Natural killer cell treated with Interleukin-12 subunit alpha and Interleukin-12 subunit beta and Interleukin-15 and Interleukin-18, amount 100 ng/mL, for 72 hours (primary cell): ENCODE measurements at regions not wholly inside any gene's neighbourhood (a gene's known extent, or its start where the extent isn't known, plus 50 kb on each side); places are given as distances from the start of the nearest gene placed in this dataset.

ENCODE experiments used
- ATAC-seq, 2 donors: fragments of 150-1000 bp; cut with Tn5 transposase in 1 of 2; sonication (Bioruptor Pico), chemical (Tn5 transposase) in 1 of 2; 2 replicates each; pipeline ENCODE4 v1.10.0; 2021
- DNase-seq: peaks from one replicate; pipeline ENCODE4 v3.0.0; 2022; ENCODE audit warnings: low spot score
- H3K27ac Mint-ChIP-seq, 2 donors: 1 replicate in 1 of 2; 2 replicates in 1 of 2; pipeline ENCODE4 v1.8.0; 2022; ENCODE audit warnings: mixed read lengths in 2 of 2, mild to moderate bottlenecking in 1 of 2, moderate library complexity in 1 of 2
- H3K27me3 Mint-ChIP-seq, 2 donors: 1 replicate in 1 of 2; 2 replicates in 1 of 2; pipeline ENCODE4 v1.8.0; 2022; ENCODE audit warnings: mixed read lengths in 2 of 2
- H3K36me3 Mint-ChIP-seq: one replicate; pipeline ENCODE4 v1.8.0; 2022; ENCODE audit warnings: mixed read lengths
- H3K4me1 Mint-ChIP-seq, 2 donors: 1 replicate in 1 of 2; 2 replicates in 1 of 2; pipeline ENCODE4 v1.8.0; 2022; ENCODE audit warnings: low read depth in 2 of 2, mixed read lengths in 2 of 2, mild to moderate bottlenecking in 1 of 2
- H3K4me3 Mint-ChIP-seq: one replicate; pipeline ENCODE4 v1.8.0; 2022; ENCODE audit warnings: mixed read lengths
- H3K9me3 Mint-ChIP-seq: 2 replicates; pipeline ENCODE4 v1.8.0; 2022; ENCODE audit warnings: mixed read lengths

DNA sequence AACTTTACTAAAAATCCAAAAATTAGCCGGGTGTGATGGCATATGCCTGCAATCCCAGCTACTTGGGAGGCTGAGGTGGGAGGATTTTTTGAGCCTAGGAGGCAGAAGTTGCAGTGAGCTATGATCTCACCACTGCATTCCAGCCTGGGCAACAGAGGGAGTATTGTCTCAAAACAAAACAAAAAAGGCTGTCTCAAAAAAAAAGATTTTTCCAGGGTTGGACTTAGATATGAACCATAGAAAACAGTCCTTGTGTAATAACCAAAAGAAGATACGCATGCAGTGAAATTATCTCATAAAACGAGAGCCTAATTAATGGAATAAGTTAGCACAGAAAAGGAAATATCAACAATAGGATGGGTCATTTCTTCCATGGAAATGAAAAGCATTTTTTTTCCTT is 320.4 kb upstream of the RASGRP1 start:
- DNase-seq (no peak), ATAC-seq (no peak)
- H3K36me3 Mint-ChIP-seq, result no peaks in the 10 kb centered on the region
- no peaks in the 10 kb centered on the region for H3K9me3 Mint-ChIP-seq
- no peaks in the 10 kb centered on the region for H3K4me1 Mint-ChIP-seq
- H3K27ac Mint-ChIP-seq, result no peak overlapping the region
- peaks cover 14 to 27% of the 10 kb centered on the region in 2 donors for H3K27me3 Mint-ChIP-seq
- no peak overlapping the region for H3K4me3 Mint-ChIP-seq

DNA sequence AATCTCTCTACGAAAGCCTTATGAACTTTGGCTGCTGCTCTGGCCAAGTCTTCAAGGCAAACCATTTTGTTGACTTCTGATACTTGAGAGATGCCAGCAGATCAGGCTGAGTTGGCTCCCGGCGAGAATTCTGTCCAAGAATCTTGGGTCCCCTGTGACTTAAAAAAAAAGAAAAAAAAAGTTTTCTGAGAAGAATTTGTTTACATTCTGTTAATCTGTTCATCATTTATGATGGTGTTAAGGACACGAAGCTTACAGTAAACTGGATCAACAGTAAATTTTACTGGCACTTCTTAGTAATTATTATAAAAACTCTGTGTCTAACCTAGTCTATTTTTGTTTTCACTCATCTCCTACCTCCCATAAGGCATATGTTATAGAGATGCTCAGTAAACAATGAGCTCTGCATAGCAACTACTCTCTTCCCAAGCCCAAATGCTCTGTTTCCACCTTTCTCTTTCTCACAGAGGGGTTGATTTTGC is 320.9 kb upstream of the RASGRP1 start:
- no peak overlapping the region for H3K27ac Mint-ChIP-seq
- no peaks in the 10 kb centered on the region for H3K9me3 Mint-ChIP-seq
- no peak for DNase-seq
- ATAC-seq, result no peak
- H3K36me3 Mint-ChIP-seq, result no peaks in the 10 kb centered on the region
- H3K27me3 Mint-ChIP-seq, result peaks cover 14 to 27% of the 10 kb centered on the region in 2 donors
- no peak overlapping the region for H3K4me3 Mint-ChIP-seq
- H3K4me1 Mint-ChIP-seq, result no peaks in the 10 kb centered on the region

DNA sequence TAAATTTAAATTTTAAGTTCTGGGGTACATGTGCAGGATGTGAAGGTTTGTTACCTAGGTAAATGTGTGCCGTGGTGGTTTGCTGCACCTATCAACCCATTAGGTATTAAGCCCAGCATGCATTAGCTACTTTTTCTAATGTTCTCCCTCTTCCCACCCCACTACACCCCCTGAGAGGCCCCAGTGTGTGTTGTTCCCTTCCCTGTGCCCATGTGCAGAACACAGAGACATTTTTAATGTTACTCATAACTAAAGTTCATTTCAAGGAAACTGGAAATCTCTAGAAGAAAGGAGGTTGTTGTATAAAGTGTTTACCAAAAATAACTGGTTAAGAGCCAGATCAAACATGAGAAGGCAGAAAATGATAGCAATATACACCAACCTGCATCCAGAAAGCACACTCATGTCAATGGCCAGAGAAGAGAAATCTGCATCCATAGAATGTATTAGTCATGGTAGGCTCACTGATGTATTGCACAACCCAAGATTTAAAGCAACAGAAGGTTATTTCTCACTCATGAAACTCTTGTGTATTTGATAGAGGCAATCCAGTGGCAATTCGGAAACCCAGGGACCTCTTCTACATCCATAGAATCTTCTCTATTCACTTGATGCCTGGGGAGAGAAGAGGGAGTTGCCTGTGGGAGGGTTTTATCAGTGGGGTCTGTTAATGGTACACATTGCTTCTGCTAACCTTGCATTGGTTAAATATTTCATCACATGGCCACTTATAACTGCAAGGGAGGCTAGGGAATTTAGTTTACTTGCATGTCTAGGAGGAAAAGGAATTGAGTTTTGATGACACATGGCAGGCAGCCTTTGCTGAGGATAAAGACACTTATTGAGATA is 321.9 kb upstream of the RASGRP1 start:
- no peaks in the 10 kb centered on the region for H3K36me3 Mint-ChIP-seq
- H3K4me3 Mint-ChIP-seq, result no peak overlapping the region
- no peaks in the 10 kb centered on the region for H3K4me1 Mint-ChIP-seq
- no peaks in the 10 kb centered on the region for H3K9me3 Mint-ChIP-seq
- ATAC-seq, result no peak
- no peak overlapping the region for H3K27ac Mint-ChIP-seq
- DNase-seq, result no peak
- peaks cover 12 to 27% of the 10 kb centered on the region in 2 donors for H3K27me3 Mint-ChIP-seq

DNA sequence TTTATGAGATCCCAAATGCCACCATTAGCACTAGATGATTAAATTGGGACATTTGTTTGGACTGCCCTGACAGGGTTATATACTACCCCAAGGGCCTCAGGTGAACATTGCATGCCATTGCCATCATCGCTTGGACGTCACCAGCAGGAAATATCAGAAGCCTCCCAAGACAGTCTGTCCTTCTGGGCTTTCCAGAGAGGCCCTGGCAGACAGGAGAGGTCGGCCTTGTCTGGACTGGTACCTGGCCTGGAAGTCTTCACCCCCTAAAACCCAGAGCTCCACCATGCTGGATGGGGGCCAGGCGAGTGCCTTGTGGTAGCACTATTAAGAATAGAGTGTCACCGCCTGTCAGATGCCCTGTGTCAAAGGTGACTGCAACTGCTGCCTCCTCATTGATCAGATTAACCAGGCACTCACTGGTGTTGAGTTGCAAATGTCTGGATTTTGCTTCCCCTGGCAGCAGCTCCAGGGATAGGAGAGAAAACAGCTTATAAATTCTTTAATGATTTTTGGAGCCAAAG is 324.1 kb upstream of the RASGRP1 start:
- ATAC-seq, result no peak
- Mint-ChIP-seq H3K4me1 (no peaks in the 10 kb centered on the region), H3K27me3 (peaks cover 10 to 20% of the 10 kb centered on the region in 2 donors), H3K4me3 (no peak overlapping the region), H3K9me3 (no peaks in the 10 kb centered on the region), H3K36me3 (no peaks in the 10 kb centered on the region), H3K27ac (no peak overlapping the region)
- DNase-seq, result no peak

DNA sequence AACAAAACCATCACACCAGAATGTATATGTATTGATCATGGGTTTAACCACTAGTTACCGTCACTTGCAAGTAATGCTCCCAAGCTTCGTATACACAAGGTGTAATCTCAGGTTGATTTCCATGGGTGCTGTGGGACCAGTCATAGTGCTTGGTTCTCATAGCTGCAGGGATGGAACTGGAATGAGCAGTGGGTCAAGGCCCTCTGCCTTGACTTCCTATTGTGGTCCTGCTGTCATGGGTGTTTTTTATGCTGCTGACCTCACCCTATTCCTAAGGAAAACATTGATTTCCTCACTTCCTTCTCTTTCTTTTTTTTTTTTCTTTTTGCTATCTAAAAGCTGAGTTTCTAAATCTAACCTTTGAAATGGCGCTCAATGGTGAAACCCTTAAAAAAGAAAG is 325.6 kb upstream of the RASGRP1 start:
- DNase-seq (no peak), ATAC-seq (no peak)
- Mint-ChIP-seq H3K27ac (no peak overlapping the region), H3K4me3 (no peak overlapping the region), H3K27me3 (peaks cover 11 to 13% of the 10 kb centered on the region in 2 donors), H3K36me3 (no peaks in the 10 kb centered on the region), H3K4me1 (no peaks in the 10 kb centered on the region), H3K9me3 (no peaks in the 10 kb centered on the region)

DNA sequence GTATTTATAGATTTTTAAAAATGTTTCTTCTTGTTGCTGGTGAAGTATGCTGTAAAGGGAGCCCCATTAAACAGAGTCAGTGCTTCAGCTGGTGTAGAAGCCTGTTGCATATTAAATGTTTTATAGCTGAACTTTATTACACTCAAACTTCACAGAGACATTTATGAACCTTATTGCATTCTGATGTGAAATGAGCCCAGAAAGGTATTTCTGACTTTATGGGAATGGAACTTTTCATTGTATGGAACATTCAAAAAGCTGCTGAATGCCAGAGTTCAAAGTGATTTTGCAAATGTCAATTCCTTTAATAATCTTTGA is 329.3 kb upstream of the RASGRP1 start:
- Mint-ChIP-seq H3K4me3 (no peak overlapping the region), H3K27ac (no peak overlapping the region), H3K27me3 (peaks cover 10 to 16% of the 10 kb centered on the region in 2 donors), H3K36me3 (no peaks in the 10 kb centered on the region), H3K9me3 (no peaks in the 10 kb centered on the region), H3K4me1 (no peaks in the 10 kb centered on the region)
- DNase-seq (no peak), ATAC-seq (no peak)

DNA sequence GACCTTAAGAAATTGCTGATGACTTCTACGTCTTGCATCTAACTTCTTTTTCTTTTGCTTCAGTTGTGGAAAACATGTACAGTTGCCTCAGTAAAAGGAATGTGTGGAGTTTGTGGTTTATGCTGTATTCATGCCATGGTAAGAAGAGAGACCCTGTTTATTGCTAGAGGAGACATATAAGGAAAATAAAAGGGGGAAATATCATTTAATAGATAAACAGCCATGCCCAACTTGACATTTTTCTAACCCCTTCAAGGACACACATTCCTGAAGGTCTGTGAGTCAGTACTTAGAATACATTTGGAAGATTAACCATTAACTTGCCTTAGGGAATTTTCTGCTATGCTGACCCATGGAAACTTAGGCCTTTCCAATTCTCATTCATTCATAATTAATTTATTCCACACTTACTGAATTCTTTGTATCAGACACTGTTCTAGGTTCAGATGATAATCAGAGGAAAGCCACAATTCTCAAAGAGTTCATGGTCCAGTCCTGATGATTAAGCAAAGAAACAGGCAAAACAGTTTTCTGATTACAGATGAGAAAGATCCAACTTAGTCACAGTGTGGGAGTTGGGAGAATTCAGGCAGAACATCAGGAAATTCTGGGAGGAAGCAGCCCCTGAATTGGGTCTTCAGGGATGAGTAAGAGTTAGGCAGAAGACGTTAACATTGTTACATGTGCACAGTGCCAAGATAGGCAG is 329.8 kb upstream of the RASGRP1 start:
- Mint-ChIP-seq H3K36me3 (no peaks in the 10 kb centered on the region), H3K4me3 (no peak overlapping the region), H3K27ac (no peak overlapping the region), H3K27me3 (peaks cover 10 to 16% of the 10 kb centered on the region in 2 donors), H3K9me3 (no peaks in the 10 kb centered on the region), H3K4me1 (no peaks in the 10 kb centered on the region)
- DNase-seq (no peak), ATAC-seq (no peak)

DNA sequence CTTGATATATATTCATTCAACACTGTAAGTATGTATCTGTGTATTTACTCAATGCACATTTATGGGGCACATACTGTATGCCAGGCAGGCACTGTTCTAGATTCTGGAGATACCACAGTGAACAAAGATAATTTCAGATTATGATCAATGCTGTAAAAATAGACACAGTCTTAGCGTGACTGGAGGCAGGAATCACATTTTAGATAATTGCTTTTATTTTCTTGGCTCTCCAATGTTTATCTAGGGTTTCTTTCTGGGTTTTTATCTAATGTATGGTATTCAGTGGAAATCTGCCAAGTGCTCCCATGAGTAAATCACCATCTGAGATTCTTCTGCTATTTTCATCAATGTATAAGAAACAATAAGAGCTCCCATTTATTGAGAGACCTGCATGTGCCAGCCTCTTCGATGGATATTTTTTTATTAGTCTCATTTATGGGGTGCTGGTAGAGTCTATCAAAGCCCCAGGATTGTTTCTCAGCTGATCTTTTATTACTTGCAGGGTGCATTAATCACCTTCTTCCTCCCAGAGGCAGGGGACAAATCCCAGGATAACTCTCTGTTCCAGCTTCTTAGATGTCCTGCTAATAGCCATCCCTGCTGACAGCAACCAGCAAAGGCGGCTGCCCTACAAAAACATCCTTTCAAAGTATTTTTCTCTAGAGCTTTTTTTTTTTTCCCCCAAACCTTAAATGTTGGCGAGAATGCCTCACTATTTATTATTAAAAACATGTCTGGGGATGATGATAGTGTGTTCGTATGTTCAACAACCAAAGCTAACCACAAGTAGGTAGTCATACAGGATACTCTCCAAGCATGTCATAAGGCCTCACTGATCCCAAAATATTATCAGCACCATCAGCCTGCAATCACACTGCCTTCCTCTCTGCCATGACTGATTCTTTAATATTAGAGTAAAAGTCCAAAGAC is 331.0 kb upstream of the RASGRP1 start:
- ATAC-seq (no peak), DNase-seq (no peak)
- no peak overlapping the region for H3K27ac Mint-ChIP-seq
- H3K27me3 Mint-ChIP-seq, result peaks cover 12 to 22% of the 10 kb centered on the region in 2 donors
- H3K36me3 Mint-ChIP-seq, result no peaks in the 10 kb centered on the region
- H3K4me3 Mint-ChIP-seq, result no peak overlapping the region
- no peaks in the 10 kb centered on the region for H3K9me3 Mint-ChIP-seq
- no peaks in the 10 kb centered on the region for H3K4me1 Mint-ChIP-seq

DNA sequence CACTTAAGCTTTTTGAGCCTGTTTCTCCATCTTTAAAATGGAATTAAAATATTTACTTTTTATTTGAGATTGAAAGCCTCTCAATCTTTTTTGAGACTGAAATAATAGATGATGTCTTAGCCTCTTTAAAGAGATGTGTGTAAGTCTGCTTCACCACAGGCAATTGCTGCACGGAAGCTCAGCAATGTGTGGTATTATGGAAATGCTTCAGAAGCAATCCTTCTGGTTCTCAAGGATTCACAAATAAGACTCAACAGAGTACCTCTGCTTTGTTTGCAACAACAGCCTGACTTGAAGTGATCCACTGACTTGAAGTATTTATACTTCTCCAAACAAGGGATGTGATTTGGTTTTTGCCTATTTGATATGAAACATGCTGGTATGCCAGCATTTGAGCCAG is 332.0 kb upstream of the RASGRP1 start:
- Mint-ChIP-seq H3K36me3 (no peaks in the 10 kb centered on the region), H3K9me3 (no peaks in the 10 kb centered on the region), H3K27ac (no peak overlapping the region), H3K4me3 (no peak overlapping the region), H3K4me1 (no peaks in the 10 kb centered on the region), H3K27me3 (peaks cover 12 to 22% of the 10 kb centered on the region in 2 donors)
- ATAC-seq (no peak), DNase-seq (no peak)

DNA sequence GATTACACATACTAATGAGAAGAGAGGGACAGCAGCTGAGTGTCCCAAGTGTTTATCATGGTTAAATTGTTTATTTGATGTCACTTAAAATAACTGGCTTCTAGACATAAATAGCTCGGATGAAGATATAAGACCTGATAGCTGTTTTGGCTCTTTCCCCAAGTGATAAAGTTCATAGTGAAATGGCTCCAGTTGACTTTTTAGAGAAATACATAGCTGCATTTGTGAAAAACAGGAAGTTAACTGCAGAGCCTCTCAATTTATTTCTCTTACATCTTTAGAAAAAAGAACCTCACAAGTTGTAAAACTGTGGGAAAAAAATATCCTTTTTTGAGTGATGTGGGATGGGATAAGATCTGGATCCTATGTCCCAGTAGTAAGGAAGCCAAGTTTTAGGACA is 332.9 kb upstream of the RASGRP1 start:
- no peak for DNase-seq
- Mint-ChIP-seq H3K36me3 (no peaks in the 10 kb centered on the region), H3K9me3 (no peaks in the 10 kb centered on the region)

DNA sequence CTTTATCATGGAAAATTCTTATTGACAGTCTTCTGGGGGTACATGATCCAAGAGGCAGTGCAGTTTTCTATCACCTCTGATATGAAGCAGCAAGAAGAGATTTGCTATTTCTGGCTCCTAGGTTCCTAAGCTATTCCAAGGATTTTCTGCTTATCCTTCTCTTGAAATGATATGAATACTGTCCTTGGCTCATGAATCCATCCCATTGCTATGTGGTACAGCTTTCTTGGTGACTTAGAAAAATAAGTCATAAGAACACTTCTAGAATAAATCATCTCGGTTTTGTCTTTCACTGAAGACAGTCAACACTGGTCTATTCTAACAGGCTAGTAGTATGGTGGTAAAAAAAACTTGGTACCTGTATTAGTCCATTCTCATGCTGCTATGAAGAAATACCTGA is 333.6 kb upstream of the RASGRP1 start:
- ATAC-seq (no peak), DNase-seq (no peak)
- Mint-ChIP-seq H3K36me3 (no peaks in the 10 kb centered on the region), H3K27ac (no peak overlapping the region), H3K9me3 (no peaks in the 10 kb centered on the region), H3K4me1 (no peaks in the 10 kb centered on the region), H3K4me3 (no peak overlapping the region), H3K27me3 (peaks cover 6 to 22% of the 10 kb centered on the region in 2 donors)

More for the DNA sequence above, 332.9 kb upstream of the RASGRP1 start:
- Mint-ChIP-seq H3K27me3 (peaks cover 8 to 22% of the 10 kb centered on the region in 2 donors), H3K4me3 (no peak overlapping the region), H3K27ac (no peak overlapping the region), H3K4me1 (no peaks in the 10 kb centered on the region)
- no peak for ATAC-seq

DNA sequence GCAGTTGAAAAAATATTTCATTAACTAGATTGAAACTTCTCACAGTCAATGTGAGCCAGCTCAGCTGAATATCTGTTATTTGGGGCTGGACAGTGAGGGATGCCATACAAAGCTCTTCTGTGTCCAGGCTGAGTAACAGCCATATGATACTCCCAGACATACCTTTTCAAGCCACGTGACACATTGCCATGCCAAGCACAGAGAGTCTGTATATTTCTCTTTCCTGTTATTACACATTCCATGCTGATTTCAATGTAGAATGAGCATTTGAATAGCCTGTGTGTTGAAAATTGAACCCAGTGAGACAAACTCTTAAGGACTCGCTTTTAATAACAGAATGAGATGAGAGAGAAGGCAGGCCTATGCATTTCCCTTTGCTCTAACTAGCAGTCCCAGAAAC is 334.7 kb upstream of the RASGRP1 start:
- Mint-ChIP-seq H3K27ac (no peak overlapping the region), H3K4me3 (no peak overlapping the region), H3K9me3 (no peaks in the 10 kb centered on the region), H3K36me3 (no peaks in the 10 kb centered on the region), H3K4me1 (no peaks in the 10 kb centered on the region), H3K27me3 (peaks cover 6 to 17% of the 10 kb centered on the region in 2 donors)
- DNase-seq (no peak), ATAC-seq (no peak)

DNA sequence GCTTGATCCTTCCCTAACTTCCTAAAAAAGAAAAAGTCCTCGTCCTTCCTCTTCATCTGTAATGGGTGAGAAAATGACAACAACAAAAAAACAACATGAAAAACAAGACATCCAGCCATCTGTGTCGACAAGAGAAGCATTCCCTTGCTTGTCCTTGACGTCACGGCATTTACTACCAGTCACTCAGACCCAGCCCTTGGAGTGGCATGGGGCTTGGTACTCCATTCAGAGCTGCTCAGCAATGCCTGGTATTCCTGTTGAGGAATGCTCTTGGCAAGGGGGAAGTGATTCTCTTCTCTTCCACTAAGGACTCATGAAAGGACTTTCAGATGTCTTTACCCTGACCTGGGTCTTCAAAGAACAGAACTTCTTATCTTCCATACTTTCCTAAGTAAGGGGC is 339.7 kb upstream of the RASGRP1 start:
- Mint-ChIP-seq H3K9me3 (no peaks in the 10 kb centered on the region), H3K27ac (no peak overlapping the region), H3K4me1 (no peaks in the 10 kb centered on the region), H3K36me3 (no peaks in the 10 kb centered on the region), H3K4me3 (no peak overlapping the region), H3K27me3 (peaks cover 26 to 31% of the 10 kb centered on the region in 2 donors)
- no peak for DNase-seq
- ATAC-seq, result no peak
